ENCODE measurements at regions not wholly inside any gene's neighbourhood (a gene's known extent, or its start where the extent isn't known, plus 50 kb on each side); places are given as distances from the start of the nearest gene placed in this dataset.

DNA sequence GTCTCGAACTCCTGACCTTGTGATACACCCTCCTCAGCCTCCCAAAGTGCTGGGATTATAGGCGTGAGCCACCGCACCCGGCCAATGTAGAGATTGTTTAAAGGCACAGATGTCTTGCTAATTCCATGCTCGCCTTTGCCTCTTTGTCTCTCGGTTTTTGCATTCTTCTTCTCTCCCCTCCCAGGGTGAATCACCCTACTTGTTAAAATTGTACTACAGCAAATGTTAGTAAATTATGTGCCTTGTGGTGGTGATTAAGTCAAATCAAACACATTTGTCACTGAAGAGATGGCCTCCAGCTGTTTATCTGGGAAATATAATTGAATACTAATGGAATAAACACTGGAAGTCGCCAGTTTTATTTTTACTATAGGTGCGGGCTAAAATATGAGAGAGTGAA lies 384.4 kb upstream of the AUTS2 start:
- no peak for TF ChIP-seq CHD2 (IDR thresholded peaks at IDR 0.05; ENCODE audit: low read length)
- no peak for TF ChIP-seq POLR2AphosphoS5 (IDR thresholded peaks at IDR 0.05; ENCODE audit: low read depth, low read length)

Data from H1 (cell line).